GM19023 (cell line): ENCODE measurements at regions not wholly inside any gene's neighbourhood (a gene's known extent, or its start where the extent isn't known, plus 50 kb on each side); places are given as distances from the start of the nearest gene placed in this dataset.

Source experiments
- ATAC-seq: cut with Tn5 transposase; IDR thresholded peaks from one replicate; pipeline ENCODE4 v1.9.1; 2021; ENCODE audit warnings: mild to moderate bottlenecking, moderate library complexity; ENCODE audit not compliant: unreplicated experiment

DNA sequence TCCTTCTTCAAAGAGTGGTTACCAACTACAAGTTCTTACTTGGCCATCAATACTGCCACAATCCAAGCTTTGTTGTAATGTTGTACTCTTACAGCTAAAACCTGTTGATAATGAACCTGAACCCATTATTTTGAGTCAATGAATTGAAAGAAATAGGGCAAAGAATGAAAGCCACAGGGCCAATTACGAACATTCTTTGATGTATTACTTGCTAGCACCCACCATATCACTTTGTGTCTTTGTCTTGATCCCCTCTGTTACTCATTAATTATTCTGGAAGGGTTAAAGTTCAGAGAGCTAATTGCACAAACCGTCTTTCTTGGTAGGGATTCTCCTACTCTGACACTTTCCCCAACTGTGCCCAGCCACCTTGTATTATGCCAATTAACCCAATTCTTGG is 53.2 kb upstream of the TFEC start:
- no peak for ATAC-seq

DNA sequence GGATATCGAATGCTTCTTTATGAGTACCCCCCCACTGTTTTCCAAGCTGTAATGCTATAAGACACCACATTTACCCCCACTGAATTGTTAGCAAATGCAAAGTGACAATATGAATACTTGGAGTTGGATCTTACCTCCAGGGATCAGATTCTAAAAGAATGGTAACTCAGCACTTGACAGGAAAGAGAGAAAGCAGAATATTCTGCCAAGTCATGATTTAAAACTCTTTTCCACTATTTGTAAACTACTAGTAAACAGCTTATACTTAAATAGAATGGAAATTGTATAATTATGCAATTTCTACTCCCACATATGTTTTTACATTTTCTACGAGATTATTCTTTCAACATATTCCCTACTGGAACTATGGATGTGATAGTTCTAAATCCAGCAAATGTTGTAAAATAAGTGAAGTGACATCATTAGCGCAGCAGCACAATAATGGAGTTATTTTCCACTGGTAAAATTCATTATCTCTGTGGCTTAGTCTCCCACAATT is 56.0 kb upstream of the TFEC start:
- no peak for ATAC-seq

DNA sequence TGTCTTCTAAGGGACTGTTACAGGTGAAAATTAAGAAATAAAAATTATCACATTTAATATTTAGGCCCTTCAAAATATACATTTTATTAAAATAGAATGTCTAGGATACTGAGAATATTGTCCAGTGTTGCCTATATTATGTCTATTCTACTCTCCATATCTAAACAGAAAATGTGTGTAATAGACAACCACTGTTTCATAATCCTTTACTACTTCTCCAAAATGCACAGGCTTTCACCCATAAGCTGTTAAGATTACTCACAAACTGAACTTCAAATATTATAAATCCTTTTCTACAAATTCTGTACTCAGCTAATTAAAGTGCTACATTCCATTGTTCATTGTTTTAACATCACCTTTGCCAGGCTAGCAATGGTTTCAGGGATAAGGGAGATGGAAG is 56.7 kb upstream of the TFEC start:
- ATAC-seq: no peak

DNA sequence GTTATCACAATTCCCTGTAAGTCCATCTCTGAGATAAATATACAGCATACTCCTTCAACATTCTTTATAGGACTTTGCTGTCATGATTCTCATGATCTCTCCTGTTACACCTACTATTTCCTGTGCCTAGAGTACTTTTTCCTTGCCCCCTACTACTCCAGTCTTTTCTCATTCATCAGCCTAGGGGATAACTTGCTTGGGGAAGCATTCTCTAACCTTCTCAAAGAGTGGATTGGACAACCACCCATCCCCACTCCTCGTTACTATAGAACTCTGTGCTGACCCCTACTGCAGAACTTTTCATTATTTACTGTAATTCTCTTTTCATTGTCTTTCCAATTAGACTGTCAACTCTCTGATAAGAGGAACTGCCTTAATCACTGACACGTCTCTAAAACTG is 57.4 kb upstream of the TFEC start:
- ATAC-seq: no peak

DNA sequence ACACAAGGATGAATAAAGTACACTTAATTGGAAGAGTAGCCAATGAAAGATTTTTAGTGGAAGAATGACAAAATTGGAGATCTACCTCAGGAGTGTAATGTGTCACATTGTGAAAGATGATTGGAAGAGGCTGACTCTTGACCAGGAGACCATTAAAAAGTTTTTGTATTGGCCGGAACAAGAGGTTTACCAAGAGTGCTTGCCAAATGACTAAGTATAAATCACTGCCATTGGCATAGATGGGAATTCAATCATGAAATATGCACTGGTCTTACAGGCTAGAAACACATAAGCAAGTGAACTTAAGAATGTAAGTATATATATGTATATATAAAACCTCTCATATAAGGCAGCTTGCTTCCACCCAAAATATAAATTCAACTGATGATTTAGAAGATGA is 58.7 kb upstream of the TFEC start:
- ATAC-seq: no peak

DNA sequence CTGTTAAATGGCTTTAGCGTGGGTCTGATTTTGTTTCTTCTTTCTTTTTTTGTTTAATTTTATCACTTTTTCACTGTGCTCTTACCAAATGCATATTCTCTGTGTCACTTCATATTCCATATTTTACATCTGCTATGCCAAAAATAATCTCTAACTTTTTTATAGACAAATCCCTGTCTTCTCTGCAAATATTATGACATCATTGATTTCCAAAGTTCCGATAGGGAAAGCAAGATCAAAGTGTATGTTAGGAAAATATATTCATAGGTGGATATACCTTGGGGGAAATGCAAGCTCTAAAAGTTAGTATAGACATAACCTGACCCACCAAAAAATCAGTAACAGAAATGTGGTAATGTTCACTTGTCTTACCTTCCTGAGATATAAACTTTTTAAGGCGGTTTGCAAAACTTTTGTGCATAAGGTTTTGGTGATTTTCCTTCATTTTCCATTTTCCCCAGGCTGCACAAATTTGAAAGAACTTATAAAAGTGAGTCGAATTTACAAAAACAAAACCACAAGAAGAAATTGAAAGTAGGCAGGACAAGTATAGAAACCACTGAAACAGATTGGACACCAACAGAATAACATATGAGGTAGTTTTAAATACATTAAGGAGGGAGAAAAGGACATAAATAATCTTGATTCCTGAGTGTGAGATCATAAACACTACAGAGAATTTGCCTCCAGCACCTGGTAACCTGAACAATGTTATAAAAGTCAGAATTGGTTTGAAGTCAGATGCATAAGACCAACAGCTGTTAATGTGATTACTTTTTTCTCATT is 63.1 kb upstream of the TFEC start:
- no peak for ATAC-seq

DNA sequence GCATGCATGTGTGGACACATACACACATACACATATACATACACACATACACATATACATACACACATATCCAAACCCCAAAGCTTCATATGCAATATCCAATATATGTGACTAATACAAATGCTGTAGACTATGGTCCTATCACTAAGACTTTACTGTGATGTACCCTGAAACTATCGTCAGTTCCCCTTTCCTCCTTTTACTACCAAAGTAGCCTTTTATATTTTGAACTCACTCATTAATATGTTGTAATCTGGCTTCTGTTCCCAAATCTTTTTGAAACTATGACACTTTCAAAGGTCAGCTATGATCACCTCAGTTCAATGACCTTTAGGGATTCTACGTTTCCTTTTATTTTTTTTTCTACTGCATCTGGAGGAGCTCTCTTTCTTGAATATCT is 64.8 kb upstream of the TFEC start:
- no peak for ATAC-seq

DNA sequence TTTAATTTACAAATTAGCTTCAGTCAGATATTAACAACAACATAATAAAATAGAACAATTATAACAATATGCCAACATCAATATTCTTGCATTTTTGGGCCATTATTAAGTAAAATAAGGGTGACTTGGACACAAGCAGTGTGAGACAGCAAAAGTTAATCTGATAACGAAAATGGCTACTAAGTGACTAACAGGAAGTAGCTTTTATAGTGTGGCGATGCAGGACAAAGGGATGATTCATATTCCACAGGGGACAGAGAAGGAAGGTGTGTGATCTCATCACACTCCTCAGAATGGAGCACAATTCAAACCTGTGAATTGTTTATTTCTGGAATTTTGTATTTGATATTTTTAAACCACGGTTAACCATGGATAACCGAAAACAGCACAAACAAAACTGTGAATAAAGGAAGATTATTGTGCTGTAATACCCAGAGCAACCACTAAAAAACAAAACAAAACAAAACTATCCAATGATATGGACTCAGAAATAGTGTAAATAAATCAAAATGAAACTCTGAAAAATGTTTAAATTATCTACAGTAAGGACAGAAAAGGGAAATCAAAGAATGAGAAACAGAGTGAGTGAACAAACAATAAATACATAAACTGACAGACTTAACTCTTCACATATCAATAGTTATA is 66.9 kb upstream of the TFEC start:
- ATAC-seq: no peak

DNA sequence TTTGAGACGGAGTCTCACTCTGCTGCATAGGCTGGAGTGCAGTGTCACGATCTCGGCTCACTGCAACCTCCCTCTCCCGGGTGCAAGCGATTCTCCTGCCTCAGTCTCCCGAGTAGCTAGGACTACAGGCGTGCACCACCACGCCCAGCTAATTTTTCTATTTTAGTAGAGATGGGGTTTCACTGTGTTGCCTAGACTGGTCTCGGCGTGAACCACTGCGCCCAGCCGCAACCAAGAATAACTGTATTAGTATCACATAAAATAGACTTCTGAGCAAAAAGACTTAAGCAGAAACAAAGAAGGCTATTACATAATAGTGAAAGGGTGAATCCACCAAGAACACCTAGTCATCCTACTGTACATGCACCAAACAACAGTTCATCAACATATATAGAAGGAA is 67.6 kb upstream of the TFEC start:
- no peak for ATAC-seq

DNA sequence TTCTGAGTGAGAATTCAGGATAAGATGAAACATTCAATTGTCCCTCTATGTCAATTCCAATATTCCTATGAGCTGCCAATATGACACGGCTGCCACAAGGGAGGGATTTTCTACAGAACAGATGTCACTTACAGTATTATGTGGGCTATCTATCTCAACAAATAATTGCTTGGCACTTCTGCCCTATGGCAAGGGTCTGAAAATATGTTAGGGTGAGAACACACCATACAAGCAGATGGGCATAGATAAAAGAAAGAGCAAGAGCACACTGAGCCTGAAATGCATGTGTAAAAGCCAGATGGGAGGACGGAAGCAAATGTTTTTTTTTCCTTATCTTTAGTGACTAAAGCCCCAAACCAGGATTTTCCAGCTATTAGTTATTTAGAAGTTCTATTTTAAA is 70.1 kb upstream of the TFEC start:
- ATAC-seq: no peak

DNA sequence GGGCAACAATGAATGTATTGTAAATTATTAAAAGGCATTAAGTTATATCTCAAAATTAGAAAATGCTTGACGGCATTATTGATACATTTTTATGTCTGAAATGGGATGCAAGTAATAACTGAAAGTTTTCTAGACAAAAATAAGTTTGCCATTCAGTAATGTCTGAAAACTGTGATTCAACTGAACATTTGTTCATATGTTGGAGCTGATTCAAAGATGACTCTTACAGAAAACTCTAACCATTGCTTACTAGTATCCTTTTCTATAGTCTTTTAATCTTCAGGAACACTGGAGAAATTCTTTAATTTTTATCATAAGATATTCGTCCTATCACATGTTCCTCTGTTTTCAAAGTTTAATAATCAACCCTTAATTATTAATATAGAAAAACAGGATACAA is 71.1 kb upstream of the TFEC start:
- ATAC-seq: no peak

DNA sequence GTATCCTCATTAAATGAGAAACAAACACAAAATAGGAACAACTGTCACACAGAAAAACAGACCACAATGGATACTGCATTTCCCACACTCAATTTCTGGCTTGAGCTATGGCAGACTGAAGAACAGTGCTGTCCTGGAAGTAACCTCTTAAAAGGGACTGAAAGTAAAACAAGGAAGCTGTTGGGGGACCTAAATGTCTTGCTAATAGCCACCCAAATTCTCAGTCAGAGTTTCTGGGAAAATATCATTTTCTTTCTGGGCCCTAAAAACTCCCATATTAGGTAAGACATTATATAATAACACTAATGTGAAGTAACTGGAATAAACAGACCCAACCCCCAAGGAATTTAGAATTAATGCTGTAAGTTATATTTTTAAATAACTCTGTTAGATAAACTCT is 80.9 kb upstream of the TFEC start:
- ATAC-seq: no peak

DNA sequence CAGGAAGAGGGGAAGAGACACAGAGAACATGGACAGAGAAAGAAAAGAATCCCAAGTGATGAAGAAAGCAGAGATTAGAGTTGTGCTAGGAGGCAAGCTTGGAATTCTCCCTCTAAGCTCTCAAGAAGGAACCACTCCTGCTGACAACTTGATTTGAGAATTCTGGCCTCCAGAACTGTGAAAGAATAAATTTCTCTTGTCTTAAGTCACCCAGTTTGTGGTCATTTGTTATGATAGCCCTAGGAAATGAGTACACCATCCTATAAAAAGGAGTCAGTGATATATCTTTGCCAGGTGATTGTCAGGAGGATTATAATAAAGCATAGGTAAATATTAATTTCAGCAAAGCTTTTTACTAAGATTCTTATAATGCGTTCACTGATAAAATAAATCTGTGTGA is 82.7 kb upstream of the TFEC start:
- no peak for ATAC-seq

DNA sequence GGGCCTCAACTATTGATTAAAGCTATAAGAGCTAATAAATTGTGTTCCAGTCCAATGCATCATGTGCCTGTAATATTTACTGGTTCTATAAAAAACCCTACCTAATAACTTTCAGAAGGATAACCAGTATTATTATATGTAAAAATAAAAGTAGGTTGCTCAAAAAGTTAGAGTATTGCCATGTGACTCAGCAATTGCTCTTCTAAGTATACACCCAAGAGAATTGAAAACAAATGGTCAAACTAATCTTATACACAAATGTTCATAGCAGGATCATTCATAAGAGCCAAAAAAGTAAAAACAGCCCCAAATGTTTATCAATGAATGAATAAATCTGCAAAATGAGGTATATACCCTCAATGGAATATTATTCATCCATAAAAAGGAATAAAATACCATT is 89.5 kb upstream of the TES start:
- no peak for ATAC-seq

DNA sequence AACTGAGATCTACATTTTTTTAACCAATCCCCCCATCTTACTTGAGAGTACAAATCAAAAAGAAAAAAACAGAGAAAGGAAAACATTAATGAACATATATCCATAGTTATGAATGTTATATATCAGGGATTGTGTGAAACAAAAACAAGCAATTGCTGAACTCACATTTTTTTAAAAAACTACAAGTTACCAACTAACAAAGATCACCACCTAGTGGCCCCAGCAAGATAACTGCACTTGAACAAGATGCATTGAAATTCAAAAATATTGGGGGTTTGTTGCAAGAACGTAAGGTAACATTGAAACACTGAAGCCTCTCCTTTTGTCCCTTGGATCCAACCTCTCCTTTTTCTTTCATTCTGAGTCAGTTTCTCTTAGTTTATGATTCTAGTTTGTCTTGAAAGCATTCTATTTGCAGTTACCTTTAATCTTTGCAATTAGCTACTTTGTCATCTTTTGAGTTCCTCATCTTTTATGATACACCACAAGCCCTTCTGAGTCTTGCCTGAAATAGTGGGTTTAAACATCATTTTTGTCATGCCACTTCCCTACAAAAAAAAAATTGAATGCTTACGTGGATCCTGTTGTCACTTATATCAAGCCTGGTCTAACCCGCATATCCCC is 87.3 kb upstream of the TES start:
- no peak for ATAC-seq

DNA sequence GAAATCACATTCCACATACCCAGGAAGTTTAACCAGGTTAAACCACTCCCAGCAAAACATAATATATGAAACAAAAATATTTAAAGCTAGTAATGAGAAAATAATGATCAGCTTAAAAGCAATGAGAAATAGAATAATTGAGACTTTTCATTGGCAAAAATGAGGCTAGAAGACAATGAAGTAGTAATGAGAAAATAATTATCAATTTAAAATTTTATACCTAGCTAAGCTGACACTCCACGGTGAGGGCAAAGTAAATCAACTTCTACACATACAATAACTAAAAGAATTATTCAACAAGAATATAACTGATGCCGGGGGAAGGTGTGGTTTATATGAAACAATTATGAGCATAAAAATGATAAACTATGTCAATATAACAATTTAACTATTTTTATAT is 82.2 kb upstream of the TES start:
- ATAC-seq: no peak

DNA sequence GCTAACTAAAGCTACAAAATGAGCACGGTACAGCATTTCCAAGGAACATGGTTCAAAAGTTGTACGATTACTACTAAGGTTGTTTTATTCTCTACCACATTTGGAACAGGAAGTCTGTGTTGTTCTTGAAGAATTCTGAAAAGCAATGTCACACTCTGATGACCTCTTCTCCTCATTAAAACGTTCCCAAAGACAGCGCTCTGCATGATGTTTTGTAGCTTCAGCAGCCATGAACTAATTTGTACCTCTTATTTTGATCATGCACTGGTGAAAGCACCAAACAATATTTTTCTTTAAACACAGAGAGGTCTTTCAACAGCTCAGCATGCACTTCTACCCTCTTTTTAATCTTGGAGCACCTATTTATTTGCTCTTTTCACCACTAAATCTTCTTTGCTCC is 75.0 kb upstream of the TES start:
- no peak for ATAC-seq

DNA sequence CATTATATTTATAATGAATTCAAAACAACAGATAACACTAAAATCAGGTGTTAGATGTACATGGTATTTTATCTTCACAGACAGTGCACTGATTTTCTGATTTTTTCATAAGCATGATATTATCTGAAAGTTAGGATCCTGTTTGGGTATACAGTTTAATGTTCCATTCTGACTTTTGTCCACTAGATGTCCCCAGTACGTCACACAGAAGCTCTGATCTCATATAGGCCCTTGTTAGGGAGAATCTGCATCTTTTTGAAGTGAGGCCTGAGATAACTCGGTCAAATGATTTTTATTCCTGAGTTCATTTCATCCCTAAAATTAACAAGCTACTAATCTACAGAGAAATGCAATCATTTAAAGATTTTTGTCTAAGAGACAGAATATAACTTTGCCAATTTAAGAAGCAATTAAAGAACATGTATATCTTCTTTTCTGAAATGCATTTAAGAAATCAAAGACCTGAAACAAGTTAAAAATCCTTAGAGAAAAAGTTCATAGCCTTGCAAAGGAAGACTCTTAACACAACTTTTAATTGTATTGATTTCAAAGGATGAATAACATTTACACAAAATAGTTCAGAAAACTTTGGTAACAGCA is 72.0 kb upstream of the TES start:
- peak; percentile 95 for ATAC-seq

DNA sequence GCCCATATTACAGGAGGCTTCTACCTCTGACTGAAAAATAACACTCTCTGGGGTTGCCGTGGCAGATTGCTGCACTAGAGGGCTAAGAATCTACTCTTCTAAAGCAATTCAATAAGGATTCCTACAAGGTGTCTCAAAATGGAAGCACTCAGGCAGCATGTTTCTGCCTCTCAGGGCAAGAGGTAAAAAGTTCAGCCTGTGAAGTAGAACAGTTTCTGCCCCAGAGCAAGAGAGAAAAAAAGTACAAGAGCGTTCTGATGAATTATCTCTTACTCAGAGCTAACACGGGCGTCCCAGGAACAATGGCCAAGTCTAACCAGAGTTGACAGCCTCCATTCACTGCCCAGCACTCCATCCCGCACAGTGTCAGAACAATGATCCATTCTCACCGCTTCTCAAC is 71.3 kb upstream of the TES start:
- no peak for ATAC-seq

DNA sequence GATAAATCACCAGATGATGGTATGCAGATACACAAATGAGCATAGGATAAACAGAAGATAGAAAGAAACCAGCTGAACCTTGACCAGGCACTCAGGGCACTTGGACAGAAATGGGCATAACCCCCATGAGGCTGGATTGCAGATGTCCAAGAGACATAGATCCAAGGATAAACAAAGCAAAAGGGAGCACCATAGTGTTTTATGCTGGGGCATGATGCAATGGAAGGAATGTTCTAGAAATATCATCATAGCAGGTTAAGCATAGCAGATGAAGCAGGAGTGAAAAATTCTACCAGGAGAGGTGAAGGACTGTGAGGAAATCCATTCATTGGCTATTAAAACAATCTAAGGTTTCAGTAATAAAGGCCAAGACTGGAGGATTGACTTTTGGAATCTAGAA is 70.5 kb upstream of the TES start:
- no peak for ATAC-seq

DNA sequence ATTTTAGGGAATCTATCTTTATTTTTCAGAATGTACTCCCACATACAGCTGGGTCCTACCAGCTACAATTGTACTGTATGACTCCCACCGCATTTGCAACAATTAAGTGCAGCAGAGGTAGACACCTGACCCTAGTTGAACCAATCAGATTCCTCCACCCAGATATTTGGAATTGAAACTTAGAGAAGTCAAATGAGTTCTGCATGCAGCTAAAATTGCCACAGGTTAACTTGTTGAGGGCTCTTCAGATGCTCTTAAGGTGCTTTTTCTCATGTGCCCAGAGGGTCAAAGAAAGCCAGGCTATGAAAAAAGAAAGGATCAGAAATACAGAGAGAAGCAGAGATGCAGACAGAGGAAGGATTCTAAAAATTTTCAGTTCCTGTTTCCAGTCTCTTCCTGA is 68.0 kb upstream of the TES start:
- ATAC-seq: no peak

DNA sequence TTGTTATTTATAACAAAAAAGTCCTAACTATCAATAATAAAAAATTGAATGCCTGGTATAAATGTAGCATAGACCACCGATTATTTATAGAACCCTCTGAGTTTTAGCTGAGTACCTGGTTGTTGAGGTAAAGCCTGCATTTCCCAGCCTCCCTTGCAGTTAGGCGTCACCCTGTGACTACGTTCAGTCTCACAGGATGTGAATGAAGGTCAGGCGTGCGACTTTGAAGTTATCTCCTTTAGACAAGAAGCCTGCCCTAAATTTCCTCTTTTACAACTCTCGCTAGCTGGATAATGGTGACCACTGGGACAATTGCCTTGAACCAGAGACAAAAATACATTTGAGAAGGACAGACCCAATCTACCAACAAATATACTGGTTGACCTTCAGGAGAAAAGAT is 67.5 kb upstream of the TES start:
- no peak for ATAC-seq
